ENCODE measurements at regions not wholly inside any gene's neighbourhood (a gene's known extent, or its start where the extent isn't known, plus 50 kb on each side); places are given as distances from the start of the nearest gene placed in this dataset.

- Mint-ChIP-seq H3K9me3 (no peaks in the 10 kb centered on the region), H3K27me3 (ENCODE audit: low read depth) (no peaks in the 10 kb centered on the region), H3K27ac (no peak overlapping the region), H3K36me3 (ENCODE audit: low read depth) (no peaks in the 10 kb centered on the region), H3K4me1 (ENCODE audit: low read depth) (no peaks in the 10 kb centered on the region), H3K4me3 (no peak overlapping the region)
Observed at GRCh38 chr6:148118244-148118643, 224.4 kb upstream of the SASH1 start.

- no peaks in the 10 kb centered on the region for H3K27me3 Mint-ChIP-seq (ENCODE audit: low read depth)
- no peak overlapping the region for H3K27ac Mint-ChIP-seq
- H3K9me3 Mint-ChIP-seq, result no peaks in the 10 kb centered on the region
- no peaks in the 10 kb centered on the region for H3K36me3 Mint-ChIP-seq (ENCODE audit: low read depth)
- no peaks in the 10 kb centered on the region for H3K4me1 Mint-ChIP-seq (ENCODE audit: low read depth)
- no peak overlapping the region for H3K4me3 Mint-ChIP-seq
Observed at GRCh38 chr6:148128014-148128730, 214.5 kb upstream of the SASH1 start.

GRCh38 chr6:148134592-148134991 is 208.0 kb upstream of the SASH1 start:
- Mint-ChIP-seq H3K36me3 (ENCODE audit: low read depth) (no peaks in the 10 kb centered on the region), H3K4me3 (no peak overlapping the region), H3K27ac (no peak overlapping the region), H3K4me1 (ENCODE audit: low read depth) (no peaks in the 10 kb centered on the region), H3K27me3 (ENCODE audit: low read depth) (no peaks in the 10 kb centered on the region), H3K9me3 (no peaks in the 10 kb centered on the region)

GRCh38 chr6:148136586-148136985 is 206.1 kb upstream of the SASH1 start:
- Mint-ChIP-seq H3K4me3 (no peak overlapping the region), H3K36me3 (ENCODE audit: low read depth) (no peaks in the 10 kb centered on the region), H3K27me3 (ENCODE audit: low read depth) (no peaks in the 10 kb centered on the region), H3K4me1 (ENCODE audit: low read depth) (no peaks in the 10 kb centered on the region), H3K27ac (no peak overlapping the region), H3K9me3 (no peaks in the 10 kb centered on the region)

- H3K36me3 Mint-ChIP-seq (ENCODE audit: low read depth), result no peaks in the 10 kb centered on the region
- no peaks in the 10 kb centered on the region for H3K27me3 Mint-ChIP-seq (ENCODE audit: low read depth)
- H3K4me3 Mint-ChIP-seq, result no peak overlapping the region
- H3K27ac Mint-ChIP-seq, result no peak overlapping the region
- H3K9me3 Mint-ChIP-seq, result no peaks in the 10 kb centered on the region
- no peaks in the 10 kb centered on the region for H3K4me1 Mint-ChIP-seq (ENCODE audit: low read depth)
Observed at GRCh38 chr6:148137652-148138051, 205.0 kb upstream of the SASH1 start.

GRCh38 chr6:148138573-148138972 is 204.1 kb upstream of the SASH1 start:
- Mint-ChIP-seq H3K4me3 (no peak overlapping the region), H3K9me3 (no peaks in the 10 kb centered on the region), H3K36me3 (ENCODE audit: low read depth) (no peaks in the 10 kb centered on the region), H3K27me3 (ENCODE audit: low read depth) (no peaks in the 10 kb centered on the region), H3K4me1 (ENCODE audit: low read depth) (no peaks in the 10 kb centered on the region), H3K27ac (no peak overlapping the region)

GRCh38 chr6:148140772-148141557 is 201.7 kb upstream of the SASH1 start:
- Mint-ChIP-seq H3K9me3 (no peaks in the 10 kb centered on the region), H3K36me3 (ENCODE audit: low read depth) (no peaks in the 10 kb centered on the region), H3K27ac (no peak overlapping the region), H3K4me3 (no peak overlapping the region), H3K27me3 (ENCODE audit: low read depth) (no peaks in the 10 kb centered on the region), H3K4me1 (ENCODE audit: low read depth) (no peaks in the 10 kb centered on the region)

- Mint-ChIP-seq H3K27me3 (ENCODE audit: low read depth) (no peaks in the 10 kb centered on the region), H3K4me3 (no peak overlapping the region), H3K9me3 (no peaks in the 10 kb centered on the region), H3K36me3 (ENCODE audit: low read depth) (no peaks in the 10 kb centered on the region), H3K27ac (no peak overlapping the region), H3K4me1 (ENCODE audit: low read depth) (peaks cover 7% of the 10 kb centered on the region)
Observed at GRCh38 chr6:148142821-148143220, 199.8 kb upstream of the SASH1 start.

- H3K27ac Mint-ChIP-seq, result no peak overlapping the region
Observed at GRCh38 chr6:148143771-148144170, 198.9 kb upstream of the SASH1 start.

GRCh38 chr6:148144917-148145521 is 197.6 kb upstream of the SASH1 start:
- no peaks in the 10 kb centered on the region for H3K9me3 Mint-ChIP-seq
- peaks cover 7% of the 10 kb centered on the region for H3K4me1 Mint-ChIP-seq (ENCODE audit: low read depth)
- no peaks in the 10 kb centered on the region for H3K36me3 Mint-ChIP-seq (ENCODE audit: low read depth)
- no peak overlapping the region for H3K4me3 Mint-ChIP-seq
- H3K27me3 Mint-ChIP-seq (ENCODE audit: low read depth), result no peaks in the 10 kb centered on the region
- no peak overlapping the region for H3K27ac Mint-ChIP-seq

More at GRCh38 chr6:148143771-148144170, 198.9 kb upstream of the SASH1 start:
- H3K9me3 Mint-ChIP-seq, result no peaks in the 10 kb centered on the region
- no peaks in the 10 kb centered on the region for H3K27me3 Mint-ChIP-seq (ENCODE audit: low read depth)
- H3K36me3 Mint-ChIP-seq (ENCODE audit: low read depth), result no peaks in the 10 kb centered on the region
- peaks cover 7% of the 10 kb centered on the region for H3K4me1 Mint-ChIP-seq (ENCODE audit: low read depth)
- no peak overlapping the region for H3K4me3 Mint-ChIP-seq

- no peaks in the 10 kb centered on the region for H3K9me3 Mint-ChIP-seq
- H3K4me3 Mint-ChIP-seq, result no peak overlapping the region
- peaks cover 7% of the 10 kb centered on the region for H3K4me1 Mint-ChIP-seq (ENCODE audit: low read depth)
- peaks cover 5% of the 10 kb centered on the region for H3K27me3 Mint-ChIP-seq (ENCODE audit: low read depth)
- H3K36me3 Mint-ChIP-seq (ENCODE audit: low read depth), result no peaks in the 10 kb centered on the region
- no peak overlapping the region for H3K27ac Mint-ChIP-seq
Observed at GRCh38 chr6:148146717-148147462, 195.7 kb upstream of the SASH1 start.

- no peak overlapping the region for H3K27ac Mint-ChIP-seq
Observed at GRCh38 chr6:148147463-148147830, 195.2 kb upstream of the SASH1 start.

GRCh38 chr6:148151896-148152643 is 190.6 kb upstream of the SASH1 start:
- H3K4me3 Mint-ChIP-seq, result no peak overlapping the region
- H3K36me3 Mint-ChIP-seq (ENCODE audit: low read depth), result no peaks in the 10 kb centered on the region
- H3K4me1 Mint-ChIP-seq (ENCODE audit: low read depth), result no peaks in the 10 kb centered on the region
- peaks cover 21% of the 10 kb centered on the region for H3K27me3 Mint-ChIP-seq (ENCODE audit: low read depth)
- no peak overlapping the region for H3K27ac Mint-ChIP-seq
- H3K9me3 Mint-ChIP-seq, result no peaks in the 10 kb centered on the region

More at GRCh38 chr6:148147463-148147830, 195.2 kb upstream of the SASH1 start:
- Mint-ChIP-seq H3K4me1 (ENCODE audit: low read depth) (peaks cover 7% of the 10 kb centered on the region), H3K36me3 (ENCODE audit: low read depth) (no peaks in the 10 kb centered on the region), H3K9me3 (no peaks in the 10 kb centered on the region), H3K4me3 (no peak overlapping the region), H3K27me3 (ENCODE audit: low read depth) (peaks cover 7% of the 10 kb centered on the region)

- Mint-ChIP-seq H3K27me3 (ENCODE audit: low read depth) (peaks cover 21% of the 10 kb centered on the region), H3K9me3 (peaks cover 5% of the 10 kb centered on the region), H3K4me1 (ENCODE audit: low read depth) (no peaks in the 10 kb centered on the region), H3K4me3 (no peak overlapping the region), H3K27ac (no peak overlapping the region), H3K36me3 (ENCODE audit: low read depth) (no peaks in the 10 kb centered on the region)
Observed at GRCh38 chr6:148154668-148155067, 188.0 kb upstream of the SASH1 start.

All from T-helper 1 cell treated with Interleukin-12 subunit alpha and Interleukin-12 subunit beta and Interleukin-4 antibody, amounts not matched to agents 30 μg/mL and 1 μg/mL, for 36 hours (primary cell).